ENCODE measurements at regions not wholly inside any gene's neighbourhood (a gene's known extent, or its start where the extent isn't known, plus 50 kb on each side); places are given as distances from the start of the nearest gene placed in this dataset.

- DNase-seq (no peak), ATAC-seq (ENCODE audit: insufficient read depth, low read depth) (no peak)
- no peaks in the 10 kb centered on the region for H4K20me1 ChIP-seq (ENCODE audit: insufficient read depth, low read length)
- H3K9ac ChIP-seq (ENCODE audit: low read depth, low read length) = no peak overlapping the region
- no peaks in the 10 kb centered on the region for H3K4me1 ChIP-seq (ENCODE audit: insufficient read depth, low read length)
- no peak for TF ChIP-seq EZH2 (IDR thresholded peaks at IDR 0.05; ENCODE audit: borderline replicate concordance, low read depth, low read length, severe bottlenecking)
- no peak for TF ChIP-seq CTCF (IDR thresholded peaks at IDR 0.05; ENCODE audit: borderline replicate concordance, extremely low read depth, low read length, poor library complexity, severe bottlenecking)
- no peak overlapping the region for H3K27ac ChIP-seq (ENCODE audit: low read length)
- H3K9me3 ChIP-seq (ENCODE audit: insufficient read depth, low read length, severe bottlenecking) = no peaks in the 10 kb centered on the region
- no peak overlapping the region for H2AFZ ChIP-seq (ENCODE audit: low read depth, low read length)
- no peaks in the 10 kb centered on the region for H3K79me2 ChIP-seq (ENCODE audit: insufficient read depth, low read length)
- no peak overlapping the region for H3K4me2 ChIP-seq (ENCODE audit: insufficient read depth, low read length)
- no peak overlapping the region for H3K4me3 ChIP-seq (ENCODE audit: low read depth in 1 of 2, low read length in 2 of 2)
- H3K36me3 ChIP-seq (ENCODE audit: insufficient read depth, low read length) = no peaks in the 10 kb centered on the region
- no peaks in the 10 kb centered on the region for H3K27me3 ChIP-seq (ENCODE audit: insufficient read depth, low read length, poor library complexity)
These were observed 1722.4 kb downstream of the PLA2G4A start for GRCh38 chr1:188551176-188551575.

- H3K9ac ChIP-seq (ENCODE audit: low read depth, low read length) = no peak overlapping the region
- H2AFZ ChIP-seq (ENCODE audit: low read depth, low read length) = no peak overlapping the region
- H3K4me1 ChIP-seq (ENCODE audit: insufficient read depth, low read length) = no peaks in the 10 kb centered on the region
- H3K27me3 ChIP-seq (ENCODE audit: insufficient read depth, low read length, poor library complexity) = no peaks in the 10 kb centered on the region
- no peak overlapping the region for H3K27ac ChIP-seq (ENCODE audit: low read length)
- H4K20me1 ChIP-seq (ENCODE audit: insufficient read depth, low read length) = no peaks in the 10 kb centered on the region
- no peaks in the 10 kb centered on the region for H3K36me3 ChIP-seq (ENCODE audit: insufficient read depth, low read length)
- H3K4me3 ChIP-seq (ENCODE audit: low read depth in 1 of 2, low read length in 2 of 2) = no peak overlapping the region
- ATAC-seq (ENCODE audit: insufficient read depth, low read depth) (no peak), DNase-seq (no peak)
- TF ChIP-seq CTCF (IDR thresholded peaks at IDR 0.05; ENCODE audit: borderline replicate concordance, extremely low read depth, low read length, poor library complexity, severe bottlenecking) = no peak
- TF ChIP-seq EZH2 (IDR thresholded peaks at IDR 0.05; ENCODE audit: borderline replicate concordance, low read depth, low read length, severe bottlenecking) = no peak
- no peaks in the 10 kb centered on the region for H3K9me3 ChIP-seq (ENCODE audit: insufficient read depth, low read length, severe bottlenecking)
- H3K4me2 ChIP-seq (ENCODE audit: insufficient read depth, low read length) = no peak overlapping the region
- no peaks in the 10 kb centered on the region for H3K79me2 ChIP-seq (ENCODE audit: insufficient read depth, low read length)
These were observed 1728.3 kb downstream of the PLA2G4A start for GRCh38 chr1:188557053-188557452.

GRCh38 chr1:188582911-188583532 lies 1754.3 kb downstream of the PLA2G4A start:
- H4K20me1 ChIP-seq (ENCODE audit: insufficient read depth, low read length) = no peaks in the 10 kb centered on the region
- H3K27ac ChIP-seq (ENCODE audit: low read length) = no peak overlapping the region
- no peak overlapping the region for H3K4me2 ChIP-seq (ENCODE audit: insufficient read depth, low read length)
- H3K9ac ChIP-seq (ENCODE audit: low read depth, low read length) = no peak overlapping the region
- H3K4me3 ChIP-seq (ENCODE audit: low read depth in 1 of 2, low read length in 2 of 2) = no peak overlapping the region
- no peaks in the 10 kb centered on the region for H3K9me3 ChIP-seq (ENCODE audit: insufficient read depth, low read length, severe bottlenecking)
- no peaks in the 10 kb centered on the region for H3K4me1 ChIP-seq (ENCODE audit: insufficient read depth, low read length)
- ATAC-seq (ENCODE audit: insufficient read depth, low read depth) (no peak), DNase-seq (no peak)
- no peaks in the 10 kb centered on the region for H3K79me2 ChIP-seq (ENCODE audit: insufficient read depth, low read length)
- H3K36me3 ChIP-seq (ENCODE audit: insufficient read depth, low read length) = no peaks in the 10 kb centered on the region
- TF ChIP-seq EZH2 (IDR thresholded peaks at IDR 0.05; ENCODE audit: borderline replicate concordance, low read depth, low read length, severe bottlenecking) (no peak), CTCF (IDR thresholded peaks at IDR 0.05; ENCODE audit: borderline replicate concordance, extremely low read depth, low read length, poor library complexity, severe bottlenecking) (no peak)
- H2AFZ ChIP-seq (ENCODE audit: low read depth, low read length) = no peak overlapping the region
- H3K27me3 ChIP-seq (ENCODE audit: insufficient read depth, low read length, poor library complexity) = no peaks in the 10 kb centered on the region
